ENCODE measurements at regions not wholly inside any gene's neighbourhood (a gene's known extent, or its start where the extent isn't known, plus 50 kb on each side); places are given as distances from the start of the nearest gene placed in this dataset.

DNA sequence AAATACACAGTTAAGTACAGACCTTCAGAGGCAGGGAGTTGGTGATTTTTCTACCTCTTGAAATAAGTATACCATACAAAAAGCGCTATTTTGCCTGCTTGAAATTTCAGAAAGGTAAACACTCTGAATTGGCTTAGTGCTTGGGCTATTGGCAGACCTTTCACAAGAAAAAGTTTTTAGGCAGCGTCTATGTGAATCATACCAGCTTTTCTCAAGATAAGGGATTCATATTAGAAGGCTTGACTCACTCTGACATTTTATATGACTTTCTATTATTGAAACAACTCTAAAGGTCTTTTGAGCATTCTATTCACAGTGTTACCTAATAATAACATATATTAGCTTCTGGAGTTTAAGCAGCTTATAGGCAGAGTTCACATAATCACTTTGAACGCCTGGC, 286.4 kb upstream of the FAT1 start:
- peaks cover 7% of the 10 kb centered on the region for H3K36me3 Mint-ChIP-seq
- WGBS (ENCODE audit: insufficient coverage): 78% methylated on average over 2 of the region's 3 CpGs

DNA sequence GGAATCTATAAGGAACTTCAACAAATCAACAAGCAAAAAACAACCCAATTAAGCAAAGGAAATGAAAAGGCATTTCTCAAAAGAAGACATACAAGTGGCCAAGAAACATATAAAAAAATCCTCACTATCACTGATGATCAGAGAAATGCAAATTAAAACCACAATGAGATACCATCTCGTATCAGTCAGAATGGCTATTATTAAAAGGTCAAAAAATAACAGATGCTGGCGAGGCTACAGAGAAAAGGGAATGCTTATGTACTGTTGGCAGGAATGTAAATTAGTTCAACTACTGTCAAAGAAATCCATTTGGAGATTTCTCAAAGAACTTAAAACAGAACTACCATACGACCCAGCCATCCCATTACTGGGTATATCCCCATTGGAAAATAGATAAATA, 292.4 kb upstream of the FAT1 start:
- Mint-ChIP-seq H3K27ac (no peak overlapping the region), H3K4me1 (no peaks in the 10 kb centered on the region), H3K9me3 (peaks cover 20 to 23% of the 10 kb centered on the region in 2 donors), H3K4me3 (no peak overlapping the region), H3K36me3 (peaks cover 14% of the 10 kb centered on the region), H3K27me3 (ENCODE audit: low read depth in 2 of 2) (no peaks in the 10 kb centered on the region)
- 71% methylated on average over 3 of the region's 3 CpGs for WGBS (ENCODE audit: insufficient coverage)
- no peak overlapping the region for H3K27ac ChIP-seq (ENCODE audit: low read length)
- no peaks in the 10 kb centered on the region for H3K36me3 ChIP-seq (ENCODE audit: control insufficient read depth, insufficient read depth, low read length)
- TF ChIP-seq, protein P1, sequence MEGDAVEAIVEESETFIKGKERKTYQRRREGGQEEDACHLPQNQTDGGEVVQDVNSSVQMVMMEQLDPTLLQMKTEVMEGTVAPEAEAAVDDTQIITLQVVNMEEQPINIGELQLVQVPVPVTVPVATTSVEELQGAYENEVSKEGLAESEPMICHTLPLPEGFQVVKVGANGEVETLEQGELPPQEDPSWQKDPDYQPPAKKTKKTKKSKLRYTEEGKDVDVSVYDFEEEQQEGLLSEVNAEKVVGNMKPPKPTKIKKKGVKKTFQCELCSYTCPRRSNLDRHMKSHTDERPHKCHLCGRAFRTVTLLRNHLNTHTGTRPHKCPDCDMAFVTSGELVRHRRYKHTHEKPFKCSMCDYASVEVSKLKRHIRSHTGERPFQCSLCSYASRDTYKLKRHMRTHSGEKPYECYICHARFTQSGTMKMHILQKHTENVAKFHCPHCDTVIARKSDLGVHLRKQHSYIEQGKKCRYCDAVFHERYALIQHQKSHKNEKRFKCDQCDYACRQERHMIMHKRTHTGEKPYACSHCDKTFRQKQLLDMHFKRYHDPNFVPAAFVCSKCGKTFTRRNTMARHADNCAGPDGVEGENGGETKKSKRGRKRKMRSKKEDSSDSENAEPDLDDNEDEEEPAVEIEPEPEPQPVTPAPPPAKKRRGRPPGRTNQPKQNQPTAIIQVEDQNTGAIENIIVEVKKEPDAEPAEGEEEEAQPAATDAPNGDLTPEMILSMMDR (IDR thresholded peaks at IDR 0.05): no peak
- no peak overlapping the region for H3K4me3 ChIP-seq (ENCODE audit: low read length)
- ATAC-seq (no peak), DNase-seq (no peak)
- H3K4me1 ChIP-seq (ENCODE audit: control insufficient read depth, insufficient read depth, low read length): no peaks in the 10 kb centered on the region
- intact Hi-C loops (cut with micrococcal nuclease): no loop called here
- peaks cover 6% of the 10 kb centered on the region for H3K9me3 ChIP-seq (ENCODE audit: control insufficient read depth, insufficient read depth, low read length)
- H3K27me3 ChIP-seq (ENCODE audit: control insufficient read depth, insufficient read depth, low read length): no peaks in the 10 kb centered on the region

More for the DNA sequence above, 286.4 kb upstream of the FAT1 start:
- peaks cover 2% of the 10 kb centered on the region for H3K9me3 ChIP-seq (ENCODE audit: control insufficient read depth, insufficient read depth, low read length)
- TF ChIP-seq, protein P1 (IDR thresholded peaks at IDR 0.05): no peak
- Mint-ChIP-seq H3K4me1 (no peaks in the 10 kb centered on the region), H3K27me3 (ENCODE audit: low read depth in 2 of 2) (no peaks in the 10 kb centered on the region), H3K4me3 (no peak overlapping the region), H3K9me3 (peaks cover 17 to 20% of the 10 kb centered on the region in 2 donors), H3K27ac (no peak overlapping the region)
- DNase-seq (no peak), ATAC-seq (no peak)
- H3K4me3 ChIP-seq (ENCODE audit: low read length): no peak overlapping the region
- no peak overlapping the region for H3K27ac ChIP-seq (ENCODE audit: low read length)
- H3K4me1 ChIP-seq (ENCODE audit: control insufficient read depth, insufficient read depth, low read length): no peaks in the 10 kb centered on the region
- no peaks in the 10 kb centered on the region for H3K27me3 ChIP-seq (ENCODE audit: control insufficient read depth, insufficient read depth, low read length)
- intact Hi-C loops (cut with micrococcal nuclease): no loop called here
- no peaks in the 10 kb centered on the region for H3K36me3 ChIP-seq (ENCODE audit: control insufficient read depth, insufficient read depth, low read length)

DNA sequence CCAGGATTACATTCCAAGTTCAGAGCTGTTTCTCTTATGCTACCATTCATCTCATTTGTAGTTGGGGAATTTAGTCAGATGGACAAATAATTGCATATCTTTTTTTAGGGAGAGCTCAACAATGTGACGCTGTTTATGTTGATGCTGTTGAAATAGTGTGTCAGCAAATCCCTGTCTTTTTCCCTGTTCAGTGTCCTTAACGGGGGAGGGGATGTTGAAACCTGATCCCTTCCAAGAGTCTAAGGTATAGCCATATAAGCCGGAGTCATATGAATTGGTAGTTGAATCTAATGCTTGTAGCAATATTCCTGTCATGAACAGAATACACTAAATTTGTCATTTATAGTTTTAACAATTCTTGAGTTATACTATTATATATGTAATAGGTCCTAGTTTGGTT, 293.5 kb upstream of the FAT1 start:
- Histone ChIP-seq H3K36me3 (ENCODE audit: control insufficient read depth, insufficient read depth, low read length) (no peaks in the 10 kb centered on the region), H3K4me1 (ENCODE audit: control insufficient read depth, insufficient read depth, low read length) (no peaks in the 10 kb centered on the region), H3K9me3 (ENCODE audit: control insufficient read depth, insufficient read depth, low read length) (peaks cover 6% of the 10 kb centered on the region), H3K4me3 (ENCODE audit: low read length) (no peak overlapping the region), H3K27ac (ENCODE audit: low read length) (no peak overlapping the region), H3K27me3 (ENCODE audit: control insufficient read depth, insufficient read depth, low read length) (no peaks in the 10 kb centered on the region)
- intact Hi-C loops (cut with micrococcal nuclease): no loop called here
- H3K27ac Mint-ChIP-seq: no peak overlapping the region
- TF ChIP-seq, protein P1 (IDR thresholded peaks at IDR 0.05): no peak
- 66% methylated on average over 3 of the region's 3 CpGs for WGBS (ENCODE audit: insufficient coverage)
- H3K4me3 Mint-ChIP-seq: no peak overlapping the region
- peaks cover 18 to 23% of the 10 kb centered on the region in 2 donors for H3K9me3 Mint-ChIP-seq
- H3K27me3 Mint-ChIP-seq (ENCODE audit: low read depth in 2 of 2): no peaks in the 10 kb centered on the region
- H3K36me3 Mint-ChIP-seq: peaks cover 14% of the 10 kb centered on the region
- DNase-seq: no peak
- ATAC-seq: no peak
- H3K4me1 Mint-ChIP-seq: no peaks in the 10 kb centered on the region

DNA sequence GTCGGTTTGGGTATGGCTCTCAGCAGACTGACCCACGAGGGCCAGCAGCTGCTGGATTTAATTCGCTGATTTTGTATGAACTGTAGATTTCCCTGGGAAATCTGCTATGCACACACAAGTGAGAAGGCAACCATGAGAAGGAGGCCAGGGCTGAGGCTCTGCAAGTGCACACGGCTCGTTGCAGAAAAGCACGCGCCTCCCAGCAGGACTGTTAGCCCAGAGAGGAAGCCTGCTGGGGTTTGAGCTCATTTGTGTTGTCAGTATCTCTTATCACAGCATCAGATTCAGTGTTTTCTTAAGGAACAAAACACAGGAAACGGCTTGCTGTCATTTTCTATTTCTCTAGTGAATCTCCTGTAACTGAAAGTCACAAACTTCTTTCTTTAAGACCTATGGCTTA, 296.2 kb upstream of the FAT1 start:
- Mint-ChIP-seq H3K27me3 (ENCODE audit: low read depth in 2 of 2) (no peaks in the 10 kb centered on the region), H3K4me3 (no peak overlapping the region), H3K27ac (no peak overlapping the region), H3K4me1 (no peaks in the 10 kb centered on the region), H3K9me3 (peaks cover 10 to 14% of the 10 kb centered on the region in 2 donors), H3K36me3 (peaks cover 7% of the 10 kb centered on the region)
- 45% methylated on average over 8 of the region's 8 CpGs for WGBS (ENCODE audit: insufficient coverage)
- H3K9me3 ChIP-seq (ENCODE audit: control insufficient read depth, insufficient read depth, low read length): peaks cover 8% of the 10 kb centered on the region
- TF ChIP-seq, protein P1 (IDR thresholded peaks at IDR 0.05): no peak
- intact Hi-C loops (cut with micrococcal nuclease): no loop called here
- no peaks in the 10 kb centered on the region for H3K36me3 ChIP-seq (ENCODE audit: control insufficient read depth, insufficient read depth, low read length)
- H3K4me3 ChIP-seq (ENCODE audit: low read length): no peak overlapping the region
- no peaks in the 10 kb centered on the region for H3K27me3 ChIP-seq (ENCODE audit: control insufficient read depth, insufficient read depth, low read length)
- no peak overlapping the region for H3K27ac ChIP-seq (ENCODE audit: low read length)
- ATAC-seq (no peak), DNase-seq (no peak)
- H3K4me1 ChIP-seq (ENCODE audit: control insufficient read depth, insufficient read depth, low read length): no peaks in the 10 kb centered on the region
